ENCODE measurements at regions not wholly inside any gene's neighbourhood (a gene's known extent, or its start where the extent isn't known, plus 50 kb on each side); places are given as distances from the start of the nearest gene placed in this dataset.
"Not testable (repeated sequence)": the region's sequence is repeated elsewhere in the genome, so short reads cannot be mapped to it uniquely, and the experiment has no call there.

- intact Hi-C loops (cut with DNase I) = no loop called here
- no peak for TF ChIP-seq CTCF (IDR thresholded peaks at IDR 0.05)
- Histone ChIP-seq H3K4me1 (no peaks in the 10 kb centered on the region), H3K4me3 (no peak overlapping the region), H3K9ac (ENCODE audit: low read depth in 2 of 2, low read length in 2 of 2) (no peak overlapping the region), H3K36me3 (no peaks in the 10 kb centered on the region), H3K27ac (no peak overlapping the region), H3K9me3 (no peaks in the 10 kb centered on the region), H3K27me3 (no peaks in the 10 kb centered on the region)
- no peak for DNase-seq
Observed at GRCh38 chr4:65999518-65999871, 329.2 kb upstream of the EPHA5 start.

GRCh38 chr4:65998807-65999517 lies 328.7 kb upstream of the EPHA5 start:
- DNase-seq = not testable (repeated sequence)

GRCh38 chr4:65983061-65983460 lies 312.8 kb upstream of the EPHA5 start:
- no peak for TF ChIP-seq CTCF (IDR thresholded peaks at IDR 0.05)
- DNase-seq = no peak
- intact Hi-C loops (cut with DNase I) = no loop called here

More at GRCh38 chr4:65998807-65999517, 328.7 kb upstream of the EPHA5 start:
- H3K4me1 ChIP-seq; H3K9me3 ChIP-seq; H3K36me3 ChIP-seq; H3K27ac ChIP-seq; H3K9ac ChIP-seq (ENCODE audit: low read depth in 2 of 2, low read length in 2 of 2); intact Hi-C loops (cut with DNase I); H3K4me3 ChIP-seq; H3K27me3 ChIP-seq: not testable (repeated sequence)

GRCh38 chr4:65976287-65976686 lies 306.0 kb upstream of the EPHA5 start:
- Histone ChIP-seq H3K9me3 (no peaks in the 10 kb centered on the region), H3K4me1 (no peaks in the 10 kb centered on the region), H3K27me3 (no peaks in the 10 kb centered on the region), H3K9ac (ENCODE audit: low read depth in 2 of 2, low read length in 2 of 2) (no peak overlapping the region), H3K4me3 (no peak overlapping the region), H3K27ac (no peak overlapping the region), H3K36me3 (no peaks in the 10 kb centered on the region)
- DNase-seq = no peak
- intact Hi-C loops (cut with DNase I) = no loop called here
- no peak for TF ChIP-seq CTCF (IDR thresholded peaks at IDR 0.05)

More at GRCh38 chr4:65983061-65983460, 312.8 kb upstream of the EPHA5 start:
- H3K9me3 ChIP-seq = no peaks in the 10 kb centered on the region
- H3K9ac ChIP-seq (ENCODE audit: low read depth in 2 of 2, low read length in 2 of 2) = no peak overlapping the region
- no peaks in the 10 kb centered on the region for H3K36me3 ChIP-seq
- no peaks in the 10 kb centered on the region for H3K4me1 ChIP-seq
- H3K27me3 ChIP-seq = no peaks in the 10 kb centered on the region
- no peak overlapping the region for H3K27ac ChIP-seq
- H3K4me3 ChIP-seq = no peak overlapping the region

- no peak for TF ChIP-seq CTCF (IDR thresholded peaks at IDR 0.05)
- no peaks in the 10 kb centered on the region for H3K36me3 ChIP-seq
- H3K9ac ChIP-seq (ENCODE audit: low read depth in 2 of 2, low read length in 2 of 2) = no peak overlapping the region
- H3K4me3 ChIP-seq = no peak overlapping the region
- H3K27ac ChIP-seq = no peak overlapping the region
- intact Hi-C loops (cut with DNase I) = no loop called here
- no peak for DNase-seq
- no peaks in the 10 kb centered on the region for H3K9me3 ChIP-seq
- no peaks in the 10 kb centered on the region for H3K27me3 ChIP-seq
- no peaks in the 10 kb centered on the region for H3K4me1 ChIP-seq
Observed at GRCh38 chr4:65973186-65973585, 302.9 kb upstream of the EPHA5 start.

GRCh38 chr4:65971686-65972085 lies 301.4 kb upstream of the EPHA5 start:
- no peaks in the 10 kb centered on the region for H3K27me3 ChIP-seq
- TF ChIP-seq CTCF (IDR thresholded peaks at IDR 0.05) = no peak
- no peak overlapping the region for H3K4me3 ChIP-seq
- no peak overlapping the region for H3K9ac ChIP-seq (ENCODE audit: low read depth in 2 of 2, low read length in 2 of 2)
- no peaks in the 10 kb centered on the region for H3K9me3 ChIP-seq
- H3K36me3 ChIP-seq = no peaks in the 10 kb centered on the region
- no peaks in the 10 kb centered on the region for H3K4me1 ChIP-seq
- DNase-seq = no peak
- no peak overlapping the region for H3K27ac ChIP-seq
- intact Hi-C loops (cut with DNase I) = no loop called here

All from colonic mucosa (tissue), 4 donors.